HEK293 (cell line): ENCODE measurements at regions not wholly inside any gene's neighbourhood (a gene's known extent, or its start where the extent isn't known, plus 50 kb on each side); places are given as distances from the start of the nearest gene placed in this dataset.

Source experiments
- CTCF ChIA-PET: fragments of 350-600 bp; formaldehyde crosslinking; extraction: SDS; loops from one replicate; lab custom pipeline; 2021; ENCODE audit warnings: antibody characterized with exemption; lab: Yijun Ruan, JAX
- POLR2A ChIA-PET: fragments of 300-600 bp; formaldehyde crosslinking; extraction: SDS; loops from one replicate; lab custom pipeline; 2020; ENCODE audit warnings: antibody characterized with exemption, inconsistent platforms; lab: Yijun Ruan, JAX
- H3K27ac ChIP-seq: fragments of 200-500 bp; sonication (Bioruptor generic); 2 replicates; pipeline ENCODE4 v1.5.1; 2014; ENCODE audit warnings: low read depth, low read length, control low read depth, inconsistent platforms; ENCODE audit errors: extremely low read depth
- H3K36me3 ChIP-seq, 2 experiments: fragments of 200-500 bp in 1 of 2; sonication (Bioruptor generic) in 1 of 2; 1 replicate in 1 of 2; 2 replicates in 1 of 2; pipeline ENCODE4 v1.5.1; 2014 to 2017; ENCODE audit warnings: inconsistent platforms in 2 of 2, low read length in 2 of 2; ENCODE audit not compliant: control insufficient read depth in 2 of 2, insufficient read depth in 1 of 2
- H3K4me1 ChIP-seq: fragments of 200-500 bp; sonication (Bioruptor generic); 2 replicates; pipeline ENCODE4 v1.5.1; 2014; ENCODE audit warnings: mild to moderate bottlenecking, low read length, inconsistent platforms; ENCODE audit not compliant: control insufficient read depth, insufficient read depth
- H3K4me3 ChIP-seq: 2 replicates; pipeline ENCODE4 v1.5.1; 2011; ENCODE audit warnings: low read depth, mild to moderate bottlenecking, control low read depth, low read length, moderate library complexity
- H3K9me3 ChIP-seq: fragments of 200-500 bp; sonication (Bioruptor generic); 2 replicates; pipeline ENCODE4 v1.5.1; 2014; ENCODE audit warnings: low read depth, low read length, inconsistent platforms; ENCODE audit not compliant: control insufficient read depth, insufficient read depth
- BCL11B ChIP-seq: fragments of 450-650 bp; formaldehyde crosslinking; IDR thresholded peaks from 2 replicates; pipeline ENCODE4 v1.5.1; 2016; ENCODE audit warnings: low read depth, missing biosample characterization, missing genetic modification characterization
- EGR2 ChIP-seq: fragments of 450-650 bp; formaldehyde crosslinking; IDR thresholded peaks from 2 replicates; pipeline ENCODE4 v1.5.1; 2016; ENCODE audit warnings: low read depth, missing biosample characterization, missing genetic modification characterization
- GLIS2 ChIP-seq: fragments of 450-650 bp; formaldehyde crosslinking; IDR thresholded peaks from 2 replicates; pipeline ENCODE4 v1.5.1; 2016; ENCODE audit warnings: missing biosample characterization, missing genetic modification characterization
- INSM2 ChIP-seq: fragments of 450-650 bp; formaldehyde crosslinking; IDR thresholded peaks from 2 replicates; pipeline ENCODE4 v1.5.1; 2016; ENCODE audit warnings: missing biosample characterization, missing genetic modification characterization
- MEIS1 ChIP-seq: sonication (generic); formaldehyde crosslinking; IDR thresholded peaks from 2 replicates; pipeline ENCODE4 v1.8.1; 2022; ENCODE audit warnings: missing genetic modification reagents, mild to moderate bottlenecking, borderline replicate concordance
- PATZ1 ChIP-seq: fragments of 450-650 bp; formaldehyde crosslinking; IDR thresholded peaks from 2 replicates; pipeline ENCODE4 v1.5.1; 2016; ENCODE audit warnings: missing biosample characterization, missing genetic modification characterization
- SCRT1 ChIP-seq: fragments of 450-650 bp; formaldehyde crosslinking; IDR thresholded peaks from 2 replicates; pipeline ENCODE4 v1.5.1; 2016; ENCODE audit warnings: missing biosample characterization, missing genetic modification characterization, borderline replicate concordance
- SETDB1 ChIP-seq: IDR thresholded peaks from one replicate; pipeline ENCODE4 v1.6.1; 2017; ENCODE audit warnings: mild to moderate bottlenecking, low read length, moderate library complexity, mixed read lengths; ENCODE audit not compliant: insufficient read length
- SP2 ChIP-seq: fragments of 450-650 bp; formaldehyde crosslinking; IDR thresholded peaks from 2 replicates; pipeline ENCODE4 v1.5.1; 2016; ENCODE audit warnings: missing biosample characterization, missing genetic modification characterization
- ZBTB49 ChIP-seq: fragments of 450-650 bp; formaldehyde crosslinking; IDR thresholded peaks from 2 replicates; pipeline ENCODE4 v1.5.1; 2016; ENCODE audit warnings: missing biosample characterization, missing genetic modification characterization, low read depth
- ZBTB6 ChIP-seq: fragments of 450-650 bp; formaldehyde crosslinking; IDR thresholded peaks from 2 replicates; pipeline ENCODE4 v1.5.1; 2017; ENCODE audit warnings: missing biosample characterization, missing genetic modification characterization
- ZBTB7A ChIP-seq: fragments of 450-650 bp; formaldehyde crosslinking; IDR thresholded peaks from 2 replicates; pipeline ENCODE4 v1.5.1; 2016; ENCODE audit warnings: low read depth, missing biosample characterization, missing genetic modification characterization
- ZIC2 ChIP-seq: fragments of 450-650 bp; formaldehyde crosslinking; IDR thresholded peaks from 2 replicates; pipeline ENCODE4 v1.5.1; 2016; ENCODE audit warnings: missing biosample characterization, missing genetic modification characterization
- ZNF10 ChIP-seq: fragments of 450-650 bp; formaldehyde crosslinking; IDR thresholded peaks from 2 replicates; pipeline ENCODE4 v1.5.1; 2017; ENCODE audit warnings: missing biosample characterization, missing genetic modification characterization
- ZNF112 ChIP-seq: fragments of 450-650 bp; formaldehyde crosslinking; IDR thresholded peaks from 2 replicates; pipeline ENCODE4 v1.5.0; 2017; ENCODE audit warnings: missing biosample characterization, missing genetic modification characterization
- ZNF133 ChIP-seq: fragments of 450-650 bp; formaldehyde crosslinking; IDR thresholded peaks from 2 replicates; pipeline ENCODE4 v1.5.1; 2016; ENCODE audit warnings: missing biosample characterization, missing genetic modification characterization
- ZNF138 ChIP-seq: fragments of 450-650 bp; formaldehyde crosslinking; IDR thresholded peaks from 2 replicates; pipeline ENCODE4 v1.5.1; 2016; ENCODE audit warnings: missing biosample characterization, missing genetic modification characterization, borderline replicate concordance
- ZNF311 ChIP-seq: fragments of 450-650 bp; formaldehyde crosslinking; IDR thresholded peaks from 2 replicates; pipeline ENCODE4 v1.5.1; 2017; ENCODE audit warnings: missing biosample characterization, missing genetic modification characterization, borderline replicate concordance
- ZNF350 ChIP-seq: fragments of 450-650 bp; formaldehyde crosslinking; IDR thresholded peaks from 2 replicates; pipeline ENCODE4 v1.5.0; 2017; ENCODE audit warnings: missing biosample characterization, mild to moderate bottlenecking, missing genetic modification characterization
- ZNF391 ChIP-seq: fragments of 450-650 bp; formaldehyde crosslinking; IDR thresholded peaks from 2 replicates; pipeline ENCODE4 v1.5.1; 2016; ENCODE audit warnings: low read depth, missing biosample characterization, missing genetic modification characterization, borderline replicate concordance
- ZNF473 ChIP-seq: fragments of 450-650 bp; formaldehyde crosslinking; IDR thresholded peaks from 2 replicates; pipeline ENCODE4 v1.5.1; 2017; ENCODE audit warnings: missing biosample characterization, missing genetic modification characterization
- ZNF510 ChIP-seq: fragments of 450-650 bp; formaldehyde crosslinking; IDR thresholded peaks from 2 replicates; pipeline ENCODE4 v1.5.1; 2018; ENCODE audit warnings: mild to moderate bottlenecking, missing genetic modification characterization, missing biosample characterization; ENCODE audit not compliant: insufficient replicate concordance
- ZNF529 ChIP-seq: fragments of 450-650 bp; formaldehyde crosslinking; IDR thresholded peaks from 2 replicates; pipeline ENCODE4 v1.5.1; 2017; ENCODE audit warnings: missing genetic modification characterization, missing biosample characterization; ENCODE audit not compliant: insufficient replicate concordance
- ZNF692 ChIP-seq: fragments of 450-650 bp; formaldehyde crosslinking; IDR thresholded peaks from 2 replicates; pipeline ENCODE4 v1.5.1; 2016; ENCODE audit warnings: missing biosample characterization, missing genetic modification characterization
- ZNF768 ChIP-seq: fragments of 450-650 bp; formaldehyde crosslinking; IDR thresholded peaks from 2 replicates; pipeline ENCODE4 v1.5.1; 2018; ENCODE audit warnings: missing biosample characterization, mild to moderate bottlenecking, missing genetic modification characterization
- ZNF843 ChIP-seq: fragments of 450-650 bp; formaldehyde crosslinking; IDR thresholded peaks from 2 replicates; pipeline ENCODE4 v1.5.1; 2016; ENCODE audit warnings: missing biosample characterization, missing genetic modification characterization
- ZSCAN18 ChIP-seq: fragments of 450-650 bp; formaldehyde crosslinking; IDR thresholded peaks from 2 replicates; pipeline ENCODE4 v1.5.1; 2016; ENCODE audit warnings: missing biosample characterization, missing genetic modification characterization

- no peaks in the 10 kb centered on the region for H3K4me1 ChIP-seq
- TF ChIP-seq INSM2 (tag by site-specific recombination) (no peak), ZNF112 (tag by site-specific recombination) (no peak), BCL11B (tag by site-specific recombination) (no peak), ZBTB7A (tag by site-specific recombination) (no peak), ZNF138 (no peak), ZNF473 (tag by site-specific recombination) (no peak), ZBTB49 (tag by site-specific recombination) (no peak), MEIS1 (no peak), ZNF510 (tag by site-specific recombination) (no peak), ZNF391 (tag by site-specific recombination) (no peak), ZIC2 (no peak), SP2 (tag by site-specific recombination) (no peak), ZNF768 (tag by site-specific recombination) (no peak), ZNF133 (tag by site-specific recombination) (no peak), ZNF843 (tag by site-specific recombination) (no peak), EGR2 (tag by site-specific recombination) (no peak), ZNF311 (tag by site-specific recombination) (no peak)
- TF ChIP-seq, all 188 proteins: peak for 0
- Histone ChIP-seq H3K27ac (no peak overlapping the region), H3K36me3 (no peaks in the 10 kb centered on the region), H3K9me3 (no peaks in the 10 kb centered on the region), H3K4me3 (no peak overlapping the region)
- CTCF ChIA-PET: no interaction called here
- POLR2A ChIA-PET: no interaction called here
These were observed 77.0 kb upstream of the GBE1 start for GRCh38 chr3:81838457-81838856.

- H3K4me3 ChIP-seq: no peak overlapping the region
- H3K9me3 ChIP-seq: no peaks in the 10 kb centered on the region
- ChIA-PET POLR2A (no interaction called here), CTCF (no interaction called here)
- no peaks in the 10 kb centered on the region for H3K4me1 ChIP-seq
- H3K27ac ChIP-seq: no peak overlapping the region
- H3K36me3 ChIP-seq: no peaks in the 10 kb centered on the region
- TF ChIP-seq ZBTB6 (tag by site-specific recombination) (no peak), ZNF350 (no peak), ZNF529 (tag by site-specific recombination) (no peak), ZNF10 (tag by site-specific recombination) (no peak), ZNF692 (tag by site-specific recombination) (no peak), PATZ1 (tag by site-specific recombination) (no peak), SETDB1 (no peak), SCRT1 (tag by site-specific recombination) (no peak), ZSCAN18 (tag by site-specific recombination) (no peak), GLIS2 (no peak)
These were observed 75.7 kb upstream of the GBE1 start for GRCh38 chr3:81837071-81837593.
